Esophagus mucosa (tissue), 1 donor: ENCODE measurements at regions not wholly inside any gene's neighbourhood (a gene's known extent, or its start where the extent isn't known, plus 50 kb on each side); places are given as distances from the start of the nearest gene placed in this dataset.

Source experiments
- ATAC-seq: fragments of 200-7000 bp; cut with Tn5 transposase; one replicate; pipeline ENCODE4 v1.9.1; 2020
- donor health status: DM: yes; HTN: yes; CAD: no.

DNA sequence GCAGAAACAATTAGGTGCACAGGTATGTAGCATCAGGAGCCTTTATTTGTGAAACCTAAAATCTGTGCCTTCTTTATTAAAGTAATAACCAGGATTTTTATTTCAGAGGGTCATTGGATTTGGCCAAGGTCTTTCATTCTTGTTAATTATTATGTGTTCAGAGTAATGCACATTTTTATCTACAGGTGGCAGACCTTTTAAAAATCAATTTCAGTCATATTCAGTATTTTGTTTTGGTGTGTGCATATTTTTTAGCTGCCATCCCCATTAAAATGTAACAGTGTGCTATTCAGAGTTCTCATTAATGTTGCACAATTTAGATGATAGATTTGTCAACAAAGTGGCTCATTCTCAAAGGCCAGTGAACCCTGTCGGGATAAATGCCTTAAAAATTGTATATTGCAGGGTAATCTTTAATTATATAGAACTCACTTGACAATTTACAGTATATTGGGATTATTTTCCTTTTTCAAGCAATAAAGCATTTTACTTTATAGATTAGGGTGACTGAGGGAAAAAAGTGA, 319.3 kb upstream of the SOX5 start:
- no peak for ATAC-seq

DNA sequence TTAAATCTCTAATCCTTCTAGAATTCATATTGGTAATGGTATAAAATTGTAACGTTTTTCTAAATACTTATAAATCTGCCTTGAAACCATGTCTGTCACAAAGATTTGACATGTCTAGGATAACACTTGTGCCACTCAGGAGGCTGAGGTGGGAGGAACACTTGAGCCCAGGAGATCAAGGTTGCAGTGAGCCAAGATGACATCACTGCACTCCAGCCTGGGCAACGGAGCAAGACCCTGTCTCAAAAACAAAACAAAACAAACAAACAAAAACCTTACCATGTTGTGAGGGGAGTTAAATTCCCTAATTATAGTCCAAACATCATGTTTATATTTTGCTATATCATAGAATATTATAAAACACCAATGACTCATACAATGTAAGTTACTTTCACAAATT, 317.5 kb upstream of the SOX5 start:
- no peak for ATAC-seq

- ATAC-seq, result no peak
These were observed 307.2 kb upstream of the SOX5 start for GRCh38 chr12:24256684-24257083.

GRCh38 chr12:24255920-24256665, 306.6 kb upstream of the SOX5 start:
- ATAC-seq, result no peak

DNA sequence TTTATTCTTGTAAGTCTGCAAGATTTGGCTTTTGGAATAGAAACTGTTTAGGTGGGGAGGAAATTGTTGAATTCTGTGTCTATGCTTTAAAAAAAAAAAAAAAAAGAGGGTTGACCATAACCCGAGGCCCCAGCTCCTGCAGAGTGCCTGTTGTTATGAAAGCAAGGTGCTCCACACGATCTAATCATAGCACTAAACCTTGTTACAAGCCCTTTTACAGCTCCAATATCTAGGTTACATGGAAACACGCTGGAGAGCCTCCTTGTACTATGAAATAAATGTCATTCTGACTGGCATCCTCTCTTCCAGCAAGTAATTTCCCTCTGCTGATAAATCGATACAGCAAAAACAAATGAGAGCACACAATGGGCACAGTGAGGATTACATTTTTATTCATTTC, 303.1 kb upstream of the SOX5 start:
- ATAC-seq, result no peak

DNA sequence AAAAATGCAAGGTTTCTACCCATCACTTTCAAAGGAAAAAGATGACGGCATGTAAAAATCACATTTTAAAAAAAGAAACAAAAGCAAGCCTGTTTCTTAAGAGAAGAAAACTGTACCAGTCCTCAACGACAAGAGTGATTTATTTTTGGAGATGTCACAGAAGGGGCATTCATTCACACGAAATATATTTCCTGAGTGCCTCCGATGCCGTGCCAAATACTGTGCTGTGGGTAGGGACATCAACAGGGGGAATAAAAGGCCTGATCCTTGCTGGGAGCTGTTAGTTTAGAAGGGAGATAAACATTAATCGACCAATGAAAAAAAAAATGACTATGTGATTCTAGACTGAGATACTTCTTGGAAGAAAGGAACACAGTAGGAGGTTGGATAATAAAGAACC, 297.5 kb upstream of the SOX5 start:
- ATAC-seq, result no peak

GRCh38 chr12:24246376-24246775, 296.9 kb upstream of the SOX5 start:
- ATAC-seq, result no peak

DNA sequence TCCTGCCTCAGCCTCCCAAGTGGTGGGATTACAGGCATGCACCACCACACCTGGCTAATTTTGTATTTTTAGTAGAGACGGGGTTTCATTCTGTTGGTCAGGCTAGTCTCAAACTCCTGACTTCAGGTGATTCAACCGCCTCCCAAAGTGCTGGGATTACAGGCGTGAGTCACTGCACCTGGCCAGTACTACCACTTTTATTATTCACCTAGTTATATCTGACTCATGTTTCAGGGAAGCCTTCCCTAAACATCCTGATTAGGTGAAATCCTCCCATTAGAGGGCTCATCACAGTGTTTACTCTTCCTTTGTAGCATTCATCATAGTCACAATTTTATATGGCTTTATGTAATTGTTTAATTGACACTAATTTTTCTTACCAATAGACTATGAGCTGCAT, 295.3 kb upstream of the SOX5 start:
- ATAC-seq, result peak; percentile 99

GRCh38 chr12:24244231-24244630, 294.8 kb upstream of the SOX5 start:
- no peak for ATAC-seq

DNA sequence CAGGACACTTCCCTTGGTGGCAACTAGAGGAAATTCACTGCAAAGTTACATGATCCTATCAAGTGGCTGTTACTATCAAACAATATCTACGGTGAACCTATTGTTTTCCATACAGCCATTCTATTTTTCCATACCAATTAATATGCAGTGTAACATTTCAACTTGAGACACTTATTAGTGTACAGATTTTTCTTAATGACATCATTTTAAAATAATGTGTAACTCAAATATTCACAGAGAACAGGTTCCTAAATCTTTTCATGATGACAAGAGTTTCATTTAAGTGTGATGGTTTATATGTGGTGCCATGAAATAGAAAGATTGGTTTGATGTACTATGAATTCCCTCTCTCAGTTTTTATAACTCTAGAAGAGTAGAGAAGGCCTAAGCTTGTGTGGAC, 291.2 kb upstream of the SOX5 start:
- no peak for ATAC-seq

- ATAC-seq, result peak; percentile 42
These were observed 284.2 kb upstream of the SOX5 start for GRCh38 chr12:24233519-24234246.

GRCh38 chr12:24232531-24232930, 283.1 kb upstream of the SOX5 start:
- ATAC-seq, result no peak

GRCh38 chr12:24231298-24231697, 281.8 kb upstream of the SOX5 start:
- no peak for ATAC-seq

DNA sequence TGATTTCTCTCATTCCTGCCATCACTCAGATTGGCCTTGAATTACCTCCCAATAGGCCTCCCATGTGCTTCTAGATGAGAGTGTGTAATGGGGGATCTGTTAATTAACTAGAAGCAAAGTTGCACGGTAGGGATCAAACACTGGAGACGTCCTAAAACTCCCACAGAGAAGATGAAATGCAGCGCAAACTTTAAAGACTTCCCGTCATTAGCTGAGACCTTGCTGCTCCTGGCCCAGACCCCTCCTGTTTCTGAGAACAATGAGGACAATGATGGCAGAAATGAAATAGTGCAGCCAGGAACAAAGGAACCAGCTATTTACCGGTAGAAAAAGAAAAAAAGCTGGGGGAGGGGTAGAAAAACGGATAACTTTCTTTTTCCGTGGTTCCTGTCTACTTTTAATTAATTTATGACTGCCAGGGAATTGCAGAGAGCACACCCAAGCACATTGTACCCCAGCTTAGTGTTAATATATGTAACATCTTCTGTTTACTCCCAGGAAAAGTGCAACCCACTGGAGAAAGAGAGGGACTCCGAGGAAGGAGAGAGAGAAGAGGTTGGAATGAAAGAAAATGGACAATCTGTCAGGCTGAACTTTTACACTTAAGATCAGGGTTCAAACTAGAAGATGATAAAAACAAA, 280.7 kb upstream of the SOX5 start:
- no peak for ATAC-seq

DNA sequence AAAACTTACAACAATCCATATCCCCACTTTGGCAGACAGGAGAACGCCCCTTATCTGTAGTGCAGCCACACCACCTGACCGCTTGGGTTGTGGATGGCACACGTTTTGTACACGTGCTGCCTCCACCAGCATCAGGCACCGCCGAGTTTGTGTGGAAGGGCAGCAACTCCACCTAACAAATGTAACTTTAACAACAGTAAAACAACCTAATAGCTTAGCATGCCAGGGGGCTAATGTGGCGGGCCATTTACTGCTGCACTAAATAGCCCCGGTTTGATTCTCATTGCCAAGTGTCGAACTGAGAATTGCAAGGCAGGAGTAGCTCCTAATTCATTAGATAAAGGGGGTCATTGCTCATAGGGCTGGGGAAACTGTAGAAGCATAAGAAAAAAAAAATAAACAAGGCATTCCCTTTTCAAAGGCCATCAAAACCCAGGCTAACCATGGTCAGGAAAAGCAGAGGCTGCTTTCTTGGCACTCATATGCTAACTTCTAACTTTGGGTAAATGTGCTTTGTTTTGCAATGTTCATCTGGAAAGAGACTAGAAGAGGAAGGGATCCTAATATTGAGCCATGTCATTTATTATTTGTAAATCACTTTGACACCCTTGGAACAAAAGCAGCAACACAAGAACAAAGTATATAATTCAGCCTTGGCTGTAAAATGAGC, 279.7 kb upstream of the SOX5 start:
- ATAC-seq, result no peak

DNA sequence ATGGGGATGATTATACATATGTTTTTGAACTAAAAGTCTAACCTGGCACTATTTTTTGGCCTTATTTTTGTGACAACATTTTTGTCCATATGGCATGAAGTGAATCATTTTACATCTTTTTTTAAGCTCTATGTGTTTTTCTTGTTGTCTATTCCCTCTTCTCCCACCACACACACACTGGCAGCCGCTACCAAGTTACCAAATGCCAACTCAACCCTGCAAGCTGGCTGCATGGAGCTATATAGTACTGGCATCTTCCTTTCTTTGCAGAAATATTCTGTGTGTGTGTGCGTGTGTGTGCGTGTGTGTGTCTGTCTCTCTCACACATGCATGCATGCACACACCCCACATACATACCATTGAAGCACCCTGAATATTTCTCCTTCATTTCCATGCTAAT, 278.9 kb upstream of the SOX5 start:
- ATAC-seq, result no peak

DNA sequence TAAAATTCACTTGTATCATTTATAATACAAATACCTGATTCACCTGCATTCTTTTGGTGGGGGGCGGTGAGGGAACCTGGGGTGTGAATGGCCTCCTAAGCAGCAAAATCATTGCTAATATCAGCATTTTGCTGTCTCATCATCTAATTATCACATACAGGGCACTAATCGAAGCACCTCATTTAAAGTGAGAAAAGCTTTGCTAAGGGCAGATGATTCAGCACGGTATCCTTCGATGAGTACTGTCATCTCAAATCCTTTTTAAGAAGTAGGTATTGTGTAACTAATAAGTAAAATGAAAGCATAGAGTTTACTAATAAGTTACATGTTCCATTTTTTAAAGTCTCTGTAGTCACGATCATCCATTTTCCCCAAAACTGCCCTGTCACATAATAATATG, 278.1 kb upstream of the SOX5 start:
- ATAC-seq, result peak; percentile 50

DNA sequence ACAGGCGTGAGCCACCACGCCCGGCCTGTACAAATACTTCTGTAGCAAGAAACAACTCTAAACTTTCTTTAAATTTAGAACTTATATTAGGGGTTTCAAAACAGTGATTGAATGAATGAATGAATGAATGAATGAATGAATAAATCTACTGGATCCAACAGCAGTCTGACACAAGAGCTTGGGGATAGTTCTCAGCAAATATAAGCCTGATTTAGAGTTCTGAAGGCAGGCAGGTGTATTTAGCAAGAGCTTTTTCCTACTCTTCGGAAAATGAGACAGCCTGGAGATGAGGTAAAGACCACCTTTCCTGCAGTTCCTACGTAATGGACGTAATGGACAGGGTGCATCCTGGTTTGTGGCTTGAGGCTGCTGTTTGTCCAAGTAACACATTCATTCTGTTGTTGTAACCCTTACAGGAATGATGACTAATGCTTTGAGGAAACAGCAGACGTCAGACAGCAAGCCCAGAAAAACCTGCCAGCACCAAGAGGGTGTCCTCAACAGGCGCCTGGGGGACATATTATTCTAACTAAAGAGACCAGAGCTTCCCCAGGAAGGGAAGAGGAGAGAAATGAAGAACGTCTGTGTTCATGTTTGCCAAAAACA, 277.4 kb upstream of the SOX5 start:
- peak; percentile 92 for ATAC-seq

DNA sequence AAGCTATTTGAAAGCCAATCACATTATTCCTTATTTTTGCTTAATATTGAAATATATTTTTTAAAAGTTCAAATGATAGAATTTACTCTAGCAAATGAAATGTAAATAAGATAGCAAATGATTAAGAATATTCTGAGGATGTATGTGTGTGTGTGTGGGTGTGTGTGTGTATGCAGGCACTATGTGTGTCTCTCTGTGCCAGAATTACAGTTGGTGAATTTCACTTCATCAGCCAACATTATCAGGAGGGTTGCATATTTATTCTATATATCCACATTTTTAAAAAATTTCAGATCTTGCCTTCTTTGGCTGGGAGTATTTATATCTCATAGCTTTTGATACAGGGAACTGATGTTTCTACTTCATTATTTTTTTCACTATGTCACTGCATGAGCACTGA, 274.9 kb upstream of the SOX5 start:
- ATAC-seq, result no peak

- no peak for ATAC-seq
These were observed 274.5 kb upstream of the SOX5 start for GRCh38 chr12:24223926-24224325.

DNA sequence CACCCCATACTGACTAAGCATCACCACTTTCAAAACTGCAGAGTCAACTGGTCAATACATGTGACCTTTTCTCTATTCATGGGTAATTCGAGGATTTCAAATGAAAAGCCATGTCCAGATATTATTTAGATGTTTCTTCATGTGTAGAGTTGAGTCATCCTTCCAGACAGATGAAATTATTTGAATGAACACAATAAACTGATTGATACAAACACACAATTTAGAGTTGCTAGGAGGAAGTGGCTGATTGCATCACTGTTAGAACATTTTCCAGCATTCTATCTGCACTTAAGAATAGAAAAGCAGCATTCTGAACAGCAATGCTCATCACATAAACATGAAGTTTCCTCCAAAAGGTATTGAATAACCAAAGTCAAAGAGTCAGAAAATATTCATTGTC, 273.5 kb upstream of the SOX5 start:
- no peak for ATAC-seq

GRCh38 chr12:24212496-24212895, 263.0 kb upstream of the SOX5 start:
- ATAC-seq, result no peak

GRCh38 chr12:24206621-24207020, 257.2 kb upstream of the SOX5 start:
- no peak for ATAC-seq
